Mesenchymal stem cell (in vitro differentiated cells and primary cell): ENCODE measurements at regions not wholly inside any gene's neighbourhood (a gene's known extent, or its start where the extent isn't known, plus 50 kb on each side); places are given as distances from the start of the nearest gene placed in this dataset.

Experiments used
- DNase-seq: peaks from one replicate; pipeline ENCODE4 v3.0.0-alpha.2; 2013
- H2AFZ ChIP-seq: one replicate; pipeline ENCODE4 v1.6.1; 2013; ENCODE audit warnings: low read depth, mild to moderate bottlenecking, control low read depth, inconsistent platforms, low read length, moderate library complexity
- H2AK5ac ChIP-seq: 2 replicates; pipeline ENCODE4 v1.6.1; 2013; ENCODE audit warnings: low read length, moderate library complexity, mild to moderate bottlenecking, inconsistent platforms; ENCODE audit not compliant: severe bottlenecking
- H2BK120ac ChIP-seq: one replicate; pipeline ENCODE4 v1.6.1; 2013; ENCODE audit warnings: low read depth, mild to moderate bottlenecking, inconsistent platforms, low read length, moderate library complexity
- H2BK12ac ChIP-seq, 2 experiments: one replicate each; pipeline ENCODE4 v1.6.1; 2013; ENCODE audit warnings: inconsistent platforms in 2 of 2, low read length in 2 of 2, mild to moderate bottlenecking in 2 of 2, moderate library complexity in 2 of 2, control low read depth in 1 of 2
- H2BK15ac ChIP-seq: one replicate; pipeline ENCODE4 v1.6.1; 2013; ENCODE audit warnings: mild to moderate bottlenecking, low read depth, inconsistent platforms; ENCODE audit not compliant: poor library complexity, severe bottlenecking
- H2BK5ac ChIP-seq: 2 replicates; pipeline ENCODE4 v1.6.1; 2013; ENCODE audit warnings: low read depth, mild to moderate bottlenecking, low read length, control low read depth, inconsistent platforms; ENCODE audit not compliant: poor library complexity, severe bottlenecking
- H3K14ac ChIP-seq, 2 experiments: one replicate each; pipeline ENCODE4 v1.6.1; 2013; ENCODE audit warnings: inconsistent platforms in 2 of 2, low read length in 2 of 2, control low read depth in 1 of 2, mild to moderate bottlenecking in 1 of 2, moderate library complexity in 1 of 2
- H3K18ac ChIP-seq, 2 experiments: one replicate each; pipeline ENCODE4 v1.6.1; 2013; ENCODE audit warnings: inconsistent platforms in 2 of 2, low read length in 2 of 2, control low read depth in 1 of 2, low read depth in 1 of 2, mild to moderate bottlenecking in 1 of 2
- H3K23ac ChIP-seq, 2 experiments: one replicate each; pipeline ENCODE4 v1.6.1; 2013; ENCODE audit warnings: inconsistent platforms in 2 of 2, low read length in 2 of 2, mild to moderate bottlenecking in 2 of 2, moderate library complexity in 2 of 2, control low read depth in 1 of 2
- H3K27ac ChIP-seq: 2 replicates; pipeline ENCODE4 v1.5.1; 2013; ENCODE audit warnings: mild to moderate bottlenecking, moderate library complexity, low read length, control low read depth, inconsistent platforms; ENCODE audit not compliant: poor library complexity, severe bottlenecking
- H3K27me3 ChIP-seq, 2 experiments: 2 replicates each; pipeline versions ENCODE4 v1.6.1 to v1.7.0; 2013; ENCODE audit warnings: low read length in 2 of 2, mild to moderate bottlenecking in 2 of 2, moderate library complexity in 2 of 2, control low read depth in 1 of 2, inconsistent platforms in 1 of 2; ENCODE audit not compliant: control insufficient read depth in 1 of 2, insufficient read depth in 1 of 2
- H3K36me3 ChIP-seq, 2 experiments: 2 replicates each; pipeline versions ENCODE4 v1.6.1 to v1.7.0; 2013; ENCODE audit warnings: low read length in 2 of 2, control low read depth in 1 of 2, inconsistent platforms in 1 of 2, low read depth in 1 of 2, mild to moderate bottlenecking in 1 of 2; ENCODE audit not compliant: insufficient read depth in 2 of 2, control insufficient read depth in 1 of 2
- H3K4ac ChIP-seq, 2 experiments: one replicate each; pipeline ENCODE4 v1.6.1; 2013; ENCODE audit warnings: inconsistent platforms in 2 of 2, low read length in 2 of 2, mild to moderate bottlenecking in 2 of 2, moderate library complexity in 2 of 2, control low read depth in 1 of 2, low read depth in 1 of 2
- H3K4me1 ChIP-seq: 2 replicates; pipeline ENCODE4 v1.6.1; 2013; ENCODE audit warnings: low read depth, low read length, control low read depth; ENCODE audit not compliant: control insufficient read depth, insufficient read depth
- H3K4me2 ChIP-seq: 2 replicates; pipeline ENCODE4 v1.6.1; 2013; ENCODE audit warnings: low read length, mild to moderate bottlenecking, inconsistent platforms; ENCODE audit not compliant: poor library complexity, severe bottlenecking
- H3K4me3 ChIP-seq, 2 experiments: 2 replicates each; pipeline versions ENCODE4 v1.5.1 to v1.7.0; 2013; ENCODE audit warnings: low read length in 2 of 2, mild to moderate bottlenecking in 2 of 2, control low read depth in 1 of 2, low read depth in 1 of 2; ENCODE audit not compliant: insufficient read depth in 1 of 2
- H3K79me1 ChIP-seq: replicated peaks from 2 replicates; pipeline ENCODE4 v1.6.1; 2013; ENCODE audit warnings: mild to moderate bottlenecking, control low read depth, low read length, inconsistent platforms; ENCODE audit not compliant: poor library complexity, severe bottlenecking
- H3K9ac ChIP-seq: 2 replicates; pipeline ENCODE4 v1.7.0; 2013; ENCODE audit warnings: mild to moderate bottlenecking, low read length, moderate library complexity
- H3K9me3 ChIP-seq: 2 replicates; pipeline ENCODE4 v1.7.0; 2013; ENCODE audit warnings: mild to moderate bottlenecking, low read length; ENCODE audit not compliant: control insufficient read depth
- H4K8ac ChIP-seq: one replicate; pipeline ENCODE4 v1.6.1; 2013; ENCODE audit warnings: inconsistent platforms, mild to moderate bottlenecking, low read length, moderate library complexity
- H4K91ac ChIP-seq: one replicate; pipeline ENCODE4 v1.6.1; 2013; ENCODE audit warnings: mild to moderate bottlenecking, low read length, inconsistent platforms
- WGBS: methylation state at CpG from one replicate; pipeline ENCODE4 v1.1.7; 2013; ENCODE audit warnings: mixed read lengths; 5-methylcytosine and 5-hydroxymethylcytosine counted together

GRCh38 chr3:137930976-137931375, 79.0 kb upstream of the CLDN18 start:
- Histone ChIP-seq H3K79me1 (no peaks in the 10 kb centered on the region), H2BK12ac (no peak overlapping the region), H3K4me1 (no peaks in the 10 kb centered on the region), H4K8ac (no peak overlapping the region), H3K4me3 (no peak overlapping the region), H3K9me3 (no peaks in the 10 kb centered on the region), H2BK15ac (no peak overlapping the region), H3K23ac (no peak overlapping the region), H2BK120ac (no peak overlapping the region), H3K27ac (no peak overlapping the region), H3K18ac (no peak overlapping the region), H3K9ac (no peak overlapping the region), H3K14ac (no peak overlapping the region), H3K4ac (no peak overlapping the region), H2AFZ (no peak overlapping the region), H2AK5ac (no peak overlapping the region), H2BK5ac (no peak overlapping the region), H3K36me3 (no peaks in the 10 kb centered on the region), H4K91ac (no peak overlapping the region), H3K27me3 (peaks cover 0 to 5% of the 10 kb centered on the region in 2 experiments), H3K4me2 (no peak overlapping the region)
- no peak for DNase-seq
- WGBS: 74% methylated on average over 2 of the region's 3 CpGs

DNA sequence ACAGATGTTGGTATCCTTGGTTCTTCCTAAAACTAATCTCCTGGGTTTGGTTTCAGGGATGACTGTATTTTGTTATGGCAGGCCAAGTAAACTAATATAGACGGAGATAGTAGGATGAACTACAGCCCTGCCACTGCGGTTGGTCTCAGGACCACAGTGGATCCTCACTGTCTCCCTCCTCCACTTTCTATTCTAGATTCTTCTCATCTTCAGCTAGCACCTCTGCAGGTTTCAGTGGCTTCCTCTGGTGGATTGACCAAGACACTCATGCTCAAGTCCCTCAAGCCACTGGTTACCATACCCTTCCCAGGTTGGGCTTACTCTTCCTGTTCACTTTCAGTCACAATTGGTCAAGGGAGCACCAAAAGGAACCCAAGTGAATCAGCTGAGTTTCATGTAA, 71.1 kb upstream of the CLDN18 start:
- Histone ChIP-seq H3K23ac (no peak overlapping the region), H2BK120ac (no peak overlapping the region), H3K14ac (no peak overlapping the region), H3K9ac (no peak overlapping the region), H4K91ac (no peak overlapping the region), H2BK15ac (no peak overlapping the region), H3K18ac (no peak overlapping the region), H3K4me3 (no peak overlapping the region), H3K79me1 (no peaks in the 10 kb centered on the region), H2BK12ac (no peak overlapping the region), H2AFZ (no peak overlapping the region), H2BK5ac (no peak overlapping the region), H3K4me2 (no peak overlapping the region), H3K9me3 (no peaks in the 10 kb centered on the region), H3K36me3 (no peaks in the 10 kb centered on the region), H3K27ac (no peak overlapping the region), H2AK5ac (no peak overlapping the region), H3K27me3 (no peaks in the 10 kb centered on the region), H4K8ac (no peak overlapping the region), H3K4ac (no peak overlapping the region), H3K4me1 (no peaks in the 10 kb centered on the region)
- DNase-seq: no peak
- 96% methylated on average over 2 of the region's 2 CpGs for WGBS

DNA sequence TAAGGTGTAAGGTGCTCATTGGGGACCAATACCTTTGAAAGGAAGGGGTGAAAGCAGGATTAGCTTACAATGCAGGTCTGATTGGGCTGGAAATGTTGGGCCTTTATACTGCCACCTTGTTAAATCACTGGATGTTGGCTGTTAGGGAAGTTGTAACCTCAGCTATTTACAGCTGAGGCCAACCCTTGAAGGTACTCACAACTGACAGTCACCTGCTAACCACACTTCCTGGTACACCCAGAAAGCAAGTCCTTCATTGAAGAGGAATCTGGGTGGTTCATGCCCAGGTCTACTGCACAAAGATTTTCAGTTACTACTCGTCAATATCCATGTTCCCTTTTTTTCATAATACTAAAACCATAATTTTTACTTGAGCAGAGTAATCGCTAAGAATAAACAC, 65.4 kb upstream of the CLDN18 start:
- no peak for DNase-seq
- Histone ChIP-seq H3K14ac (no peak overlapping the region), H3K4me2 (no peak overlapping the region), H3K36me3 (no peaks in the 10 kb centered on the region), H4K91ac (no peak overlapping the region), H3K9ac (no peak overlapping the region), H3K27ac (no peak overlapping the region), H3K79me1 (no peaks in the 10 kb centered on the region), H3K9me3 (no peaks in the 10 kb centered on the region), H2BK120ac (no peak overlapping the region), H2BK12ac (no peak overlapping the region), H2BK5ac (no peak overlapping the region), H3K4ac (no peak overlapping the region), H3K4me1 (no peaks in the 10 kb centered on the region), H3K4me3 (no peak overlapping the region), H3K27me3 (no peaks in the 10 kb centered on the region), H2AFZ (no peak overlapping the region), H2BK15ac (no peak overlapping the region), H4K8ac (no peak overlapping the region), H3K18ac (no peak overlapping the region), H3K23ac (no peak overlapping the region), H2AK5ac (no peak overlapping the region)
- 77% methylated on average over 2 of the region's 2 CpGs for WGBS

- whole genome bisulfite sequencing: 4% methylated on average over 6 of the region's 7 CpGs
- Histone ChIP-seq H4K91ac (no peak overlapping the region), H2AK5ac (no peak overlapping the region), H2BK5ac (no peak overlapping the region), H3K14ac (no peak overlapping the region), H3K23ac (no peak overlapping the region), H3K36me3 (no peaks in the 10 kb centered on the region), H4K8ac (no peak overlapping the region), H3K9ac (no peak overlapping the region), H3K27me3 (peaks cover 4 to 7% of the 10 kb centered on the region in 2 experiments), H3K4me3 (no peak overlapping the region), H3K27ac (no peak overlapping the region), H2BK12ac (no peak overlapping the region), H2BK15ac (no peak overlapping the region), H3K4me2 (no peak overlapping the region), H3K9me3 (no peaks in the 10 kb centered on the region), H3K18ac (no peak overlapping the region), H3K79me1 (no peaks in the 10 kb centered on the region), H3K4me1 (no peaks in the 10 kb centered on the region), H2AFZ (no peak overlapping the region), H2BK120ac (no peak overlapping the region), H3K4ac (no peak overlapping the region)
- peak; percentile 65 for DNase-seq
Measured at GRCh38 chr3:137946356-137946973, 63.5 kb upstream of the CLDN18 start.
